NOMO-1 treated with DMSO at 0.1 percent for 48 hours (cell line): ENCODE measurements at regions not wholly inside any gene's neighbourhood (a gene's known extent, or its start where the extent isn't known, plus 50 kb on each side); places are given as distances from the start of the nearest gene placed in this dataset.

ENCODE experiments used
- DNase-seq: peaks from one replicate; lab custom pipeline; 2025; ENCODE audit not compliant: unreplicated experiment; lab: John Stamatoyannopoulos, UW

DNA sequence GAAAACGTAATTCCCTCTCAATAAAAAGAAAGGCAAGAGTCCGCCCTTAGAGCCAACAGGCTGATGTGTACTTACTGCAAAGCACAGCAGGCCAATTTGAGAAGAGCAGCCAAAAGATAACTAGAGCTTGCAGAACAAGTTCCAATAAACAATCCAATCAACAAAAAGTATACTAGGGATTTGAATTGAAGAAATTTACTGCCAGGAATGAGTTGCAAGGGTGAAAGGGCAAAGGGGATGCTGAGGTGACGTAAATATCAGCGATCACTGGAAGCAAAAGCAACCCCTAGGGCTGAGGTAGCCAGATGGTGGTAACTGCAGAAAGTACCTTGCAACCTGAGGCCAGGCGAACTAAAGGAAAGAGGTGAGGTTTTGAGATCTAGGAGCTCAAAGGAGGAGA is 152.1 kb upstream of the TENM3 start:
- no peak for DNase-seq

DNA sequence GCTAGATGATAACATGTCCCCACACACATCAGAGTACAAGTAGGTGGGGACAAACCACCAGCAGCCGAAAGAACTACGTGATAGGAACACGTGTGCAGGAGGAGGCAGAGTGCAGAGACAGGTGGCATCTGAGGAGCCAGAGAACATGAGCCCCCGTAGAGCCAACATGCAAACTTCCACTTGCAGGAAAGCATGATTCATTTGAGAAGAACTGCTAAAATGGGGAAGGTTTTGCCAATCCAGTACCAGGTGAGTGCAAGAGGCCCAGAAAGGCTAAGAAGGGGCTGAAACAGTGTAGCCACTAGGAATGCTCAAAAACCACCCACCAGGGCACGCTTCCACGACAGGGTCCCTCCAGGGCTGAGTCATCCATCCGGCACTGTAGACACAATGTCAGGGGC is 149.8 kb upstream of the TENM3 start:
- DNase-seq: no peak

DNA sequence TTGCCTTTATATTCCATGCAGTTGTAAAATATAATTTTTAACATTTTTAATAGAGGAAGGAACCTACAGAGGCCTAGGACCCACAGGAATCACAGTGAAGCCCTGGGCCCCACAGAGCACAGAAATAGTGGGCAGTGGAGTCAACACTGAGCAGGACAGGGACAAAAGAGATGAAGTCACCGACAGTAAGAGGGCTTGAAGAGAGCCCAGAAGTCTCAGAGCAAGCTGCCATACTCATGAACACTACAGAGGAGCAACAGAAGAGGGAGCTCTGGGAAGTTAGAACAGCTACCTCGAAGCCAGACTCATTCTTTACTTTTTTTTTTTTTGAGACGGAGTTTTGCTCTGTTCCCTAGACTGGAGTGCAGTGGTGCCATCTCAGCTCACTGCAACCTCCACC is 149.3 kb upstream of the TENM3 start:
- no peak for DNase-seq

DNA sequence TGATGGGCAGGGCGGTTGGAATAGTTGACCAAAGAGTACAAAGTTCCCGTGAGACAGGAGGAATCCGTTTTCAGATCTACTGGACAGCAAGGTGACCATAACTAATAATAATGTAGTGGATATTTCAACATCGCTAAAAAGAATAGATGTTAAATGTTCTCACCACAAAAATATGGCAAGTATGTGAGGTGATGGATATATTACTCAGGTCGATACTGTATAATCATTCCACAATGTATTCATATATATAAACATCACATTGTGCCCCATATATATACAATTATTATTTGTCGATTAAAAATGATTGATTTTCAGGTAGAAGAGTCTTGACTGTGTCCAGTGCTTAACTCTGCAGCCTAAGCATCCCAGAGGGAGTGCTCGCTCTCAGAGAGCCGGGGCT is 141.6 kb upstream of the TENM3 start:
- DNase-seq: no peak

DNA sequence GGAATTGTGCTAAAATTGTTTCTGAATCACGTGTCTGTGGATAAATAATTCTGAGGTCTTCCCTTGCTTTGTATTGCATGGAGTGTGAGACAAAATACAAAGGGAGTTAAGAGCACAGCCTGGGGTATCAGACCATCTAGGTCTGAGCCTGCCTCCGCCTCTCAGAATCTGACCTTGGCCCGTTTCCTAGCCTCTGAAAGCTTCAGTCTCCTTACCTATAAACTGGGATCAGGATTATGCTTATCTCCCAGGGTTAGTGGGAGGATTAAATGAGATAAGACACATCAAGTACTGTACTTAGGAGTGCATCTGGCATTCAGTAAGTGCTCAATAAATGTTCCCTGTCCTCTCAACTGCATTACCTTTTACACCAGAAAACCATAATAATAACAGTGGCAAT is 140.6 kb upstream of the TENM3 start:
- DNase-seq: no peak

DNA sequence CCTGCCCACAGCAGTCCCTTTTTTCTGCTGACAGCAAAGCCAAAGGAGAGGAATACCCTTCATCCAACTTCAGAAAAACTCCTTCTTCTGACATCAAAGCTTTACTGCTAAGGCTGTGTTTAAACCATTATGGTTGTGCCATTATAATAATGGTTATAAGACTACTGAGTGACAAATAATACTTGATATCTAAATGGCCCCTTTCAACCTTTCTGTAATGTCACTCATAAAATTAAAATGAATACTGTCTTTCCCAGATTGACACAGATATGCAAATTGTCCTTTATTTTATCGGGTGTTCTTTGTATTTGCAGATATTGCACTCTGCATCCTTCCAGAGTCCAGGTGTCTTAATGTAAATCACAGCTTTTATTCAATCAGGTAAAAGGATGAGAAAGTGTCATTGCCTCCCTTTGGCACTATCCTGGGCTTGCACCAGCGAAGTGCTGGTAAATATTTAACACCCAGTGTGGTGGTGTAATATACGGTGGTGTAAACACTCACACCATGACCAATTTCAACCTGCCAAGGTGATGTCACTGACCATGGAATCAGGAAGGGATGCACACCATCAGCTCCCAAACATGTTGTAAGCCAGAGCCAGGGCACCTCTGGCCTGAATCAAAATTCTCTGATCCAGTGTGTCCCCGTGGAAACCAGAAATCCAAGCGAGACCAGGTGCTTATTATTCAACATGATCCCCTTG is 139.4 kb upstream of the TENM3 start:
- DNase-seq: no peak

DNA sequence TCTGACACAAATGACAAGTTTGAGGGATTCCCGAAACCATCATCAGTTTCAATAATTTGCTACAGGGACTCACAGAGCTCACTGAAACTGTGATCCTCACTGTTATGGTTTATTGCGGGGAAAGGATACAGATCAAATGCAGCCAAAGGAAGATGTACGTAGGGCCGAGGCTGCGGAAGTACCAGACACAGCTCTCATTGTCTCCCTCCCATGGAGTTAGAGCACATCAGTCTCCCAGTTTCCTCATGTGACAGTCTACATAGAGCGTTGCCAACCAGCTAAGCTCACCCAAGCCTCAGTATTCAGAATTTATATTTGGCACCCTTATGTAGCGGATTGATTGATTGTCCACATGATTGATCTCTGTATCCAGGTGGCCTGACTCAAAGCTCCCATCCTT is 137.8 kb upstream of the TENM3 start:
- no peak for DNase-seq

DNA sequence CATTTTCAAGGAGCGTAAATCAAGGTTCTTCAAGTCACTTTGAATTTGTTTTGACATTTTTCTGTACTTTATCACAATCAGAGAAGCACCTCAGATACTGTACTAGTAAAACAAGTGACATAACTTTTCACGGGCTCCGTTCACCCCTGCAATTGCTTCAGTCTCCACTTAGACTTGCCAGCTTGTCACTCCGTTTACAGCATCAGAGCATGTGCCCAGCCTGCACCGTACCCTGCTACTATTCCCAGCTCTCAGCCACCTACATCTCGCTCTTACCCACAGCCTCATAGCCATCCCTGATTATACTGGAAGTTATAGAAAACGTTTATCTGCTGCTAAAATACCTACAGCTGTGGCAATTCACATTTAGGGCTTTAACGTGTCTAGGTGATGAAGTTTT is 135.3 kb upstream of the TENM3 start:
- DNase-seq: no peak

DNA sequence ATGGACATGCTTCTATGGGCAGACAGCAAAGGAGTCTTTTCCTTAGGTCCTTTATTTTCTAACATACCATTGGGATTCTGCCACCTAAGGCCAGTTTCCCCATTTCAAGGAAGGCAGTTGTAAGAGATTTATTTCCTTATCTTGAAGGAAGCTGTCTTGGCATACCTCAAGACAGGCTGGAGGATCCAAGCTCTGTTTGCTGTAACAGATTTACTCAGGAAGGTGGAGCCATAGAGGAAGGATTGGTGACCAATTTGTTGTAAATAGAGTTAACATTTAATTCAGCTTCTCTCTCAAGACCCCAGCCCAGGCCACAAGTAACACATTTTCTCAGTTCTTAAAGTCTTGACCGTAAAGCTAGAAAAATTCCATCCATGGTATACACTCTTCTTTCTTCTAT is 131.6 kb upstream of the TENM3 start:
- no peak for DNase-seq

DNA sequence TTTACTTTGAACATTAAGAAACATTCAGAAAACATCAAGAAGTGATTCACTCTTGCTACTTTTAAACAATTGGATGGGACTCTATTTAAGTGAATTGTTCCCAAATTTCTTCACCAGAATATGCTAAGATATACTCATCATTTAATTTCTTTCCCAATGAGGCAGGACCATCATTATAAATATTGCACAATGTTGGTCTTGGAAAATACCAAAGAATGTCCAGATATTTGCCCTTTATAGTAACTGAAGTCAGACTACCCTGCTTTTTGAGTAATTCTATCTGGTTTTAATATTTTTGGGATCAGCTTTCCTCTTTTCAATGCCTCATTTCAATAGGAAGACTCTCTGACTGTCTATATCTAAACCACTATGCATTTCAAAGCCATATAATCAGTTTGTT is 129.4 kb upstream of the TENM3 start:
- no peak for DNase-seq

DNA sequence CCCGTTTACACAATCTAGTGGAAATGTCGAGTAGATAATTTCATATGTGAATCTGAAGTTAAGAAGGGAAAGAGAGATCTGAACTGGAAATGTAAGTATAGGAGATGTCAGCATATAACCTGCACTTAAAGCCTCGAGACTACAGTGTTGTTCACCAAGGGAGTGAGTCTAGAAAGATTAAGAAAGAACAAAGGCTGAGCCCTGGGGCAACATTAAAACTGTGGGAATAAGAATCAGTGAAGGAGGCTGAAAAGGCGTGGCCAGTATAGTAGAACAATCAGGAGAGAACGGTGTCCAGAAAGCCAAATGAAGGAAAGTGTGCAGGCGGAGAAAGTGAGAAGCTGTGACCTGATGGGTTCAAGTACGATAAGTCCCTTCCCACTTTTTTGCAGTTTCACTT is 118.8 kb upstream of the TENM3 start:
- DNase-seq: no peak

DNA sequence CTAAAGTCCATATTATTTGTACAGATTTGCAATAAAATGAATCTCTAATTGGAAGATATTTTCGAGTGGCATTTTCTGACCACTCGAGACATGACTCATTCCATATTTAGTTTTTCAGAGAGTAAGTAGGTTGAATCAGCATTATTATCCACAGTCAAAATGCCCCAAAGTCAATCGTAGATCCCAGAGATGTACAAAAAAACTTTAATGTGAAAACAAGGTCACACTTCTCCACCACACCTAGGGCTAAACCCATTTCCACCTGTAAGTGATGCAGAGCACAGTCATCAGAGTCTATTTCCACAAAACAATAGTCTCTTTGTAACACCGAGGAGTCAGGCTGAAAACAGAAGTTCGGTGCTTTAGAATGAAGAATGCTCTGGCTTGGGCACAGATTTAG is 117.1 kb upstream of the TENM3 start:
- DNase-seq: no peak

DNA sequence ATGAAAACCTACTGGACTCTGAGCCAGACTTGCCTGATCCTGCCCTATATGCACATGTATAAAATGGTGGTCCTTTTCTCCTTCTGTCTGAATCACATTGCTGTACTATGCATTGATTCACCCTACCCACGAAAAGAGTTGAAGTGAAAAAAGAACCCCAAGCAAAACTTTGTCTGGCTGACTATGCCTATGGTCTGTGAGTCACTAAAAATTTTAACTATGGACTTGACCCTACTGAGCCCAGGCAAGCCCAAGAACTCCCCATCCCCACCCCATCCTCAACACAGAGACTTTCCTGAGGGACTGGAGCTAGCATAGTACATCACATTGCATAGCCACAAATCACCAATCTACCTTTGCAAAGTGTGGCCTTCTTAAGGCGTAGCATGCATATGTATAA is 116.6 kb upstream of the TENM3 start:
- no peak for DNase-seq

DNA sequence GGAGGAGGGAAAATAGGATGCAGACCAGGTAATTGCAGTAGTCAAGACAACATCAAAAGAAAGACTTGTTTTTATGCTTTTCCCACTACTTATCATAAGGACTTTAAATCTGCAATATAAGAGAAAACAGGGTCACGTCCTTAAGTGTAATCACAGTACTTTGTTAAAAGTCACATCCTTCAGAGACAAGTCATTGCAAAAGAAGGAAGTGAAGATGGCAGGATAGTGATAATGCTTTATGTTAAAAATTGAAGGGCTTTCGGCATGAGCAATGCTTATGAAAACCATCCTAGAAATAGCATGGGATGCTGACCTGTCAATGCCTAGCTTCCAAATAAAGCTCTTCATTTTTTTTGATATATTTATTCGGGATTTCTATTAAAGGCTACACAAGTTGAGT is 110.2 kb upstream of the TENM3 start:
- DNase-seq: no peak

DNA sequence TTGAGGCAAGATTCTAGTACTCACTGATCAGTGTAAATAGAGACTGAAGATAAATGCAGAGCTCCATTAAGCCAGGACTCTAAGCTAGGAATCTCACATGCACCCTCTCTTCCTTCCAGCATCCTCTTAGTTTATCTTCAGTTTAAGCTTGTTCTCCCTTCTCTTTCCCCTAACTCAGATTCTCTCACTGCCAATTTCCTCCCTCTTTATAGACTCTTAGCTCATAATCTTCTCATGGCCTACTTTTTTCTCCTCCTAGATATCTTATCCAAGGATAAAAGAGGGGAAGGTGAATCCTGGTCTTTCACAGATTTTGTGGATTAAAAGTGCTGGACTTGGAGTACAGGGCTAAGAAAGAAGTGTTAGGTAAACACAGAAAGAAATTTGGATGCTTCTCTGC is 108.9 kb upstream of the TENM3 start:
- DNase-seq: no peak

DNA sequence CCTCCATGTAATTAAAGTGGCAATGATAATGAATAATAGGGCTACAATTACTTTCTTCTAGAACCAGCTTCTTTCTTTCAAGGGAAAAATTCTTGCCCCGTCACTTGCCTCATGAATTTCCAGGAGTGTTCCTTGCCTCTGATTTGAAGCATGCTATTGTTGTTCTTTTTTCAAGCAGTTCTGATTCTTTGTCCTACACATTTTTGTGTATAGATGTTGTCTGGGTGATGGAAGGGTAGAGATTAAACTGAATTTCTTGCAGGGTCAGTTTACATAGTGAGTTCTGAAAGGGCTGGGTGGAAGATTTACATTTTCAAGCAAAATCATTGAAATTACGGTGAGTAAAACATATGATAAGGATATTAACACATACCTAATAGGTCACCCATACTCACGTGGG is 107.0 kb upstream of the TENM3 start:
- DNase-seq: no peak

DNA sequence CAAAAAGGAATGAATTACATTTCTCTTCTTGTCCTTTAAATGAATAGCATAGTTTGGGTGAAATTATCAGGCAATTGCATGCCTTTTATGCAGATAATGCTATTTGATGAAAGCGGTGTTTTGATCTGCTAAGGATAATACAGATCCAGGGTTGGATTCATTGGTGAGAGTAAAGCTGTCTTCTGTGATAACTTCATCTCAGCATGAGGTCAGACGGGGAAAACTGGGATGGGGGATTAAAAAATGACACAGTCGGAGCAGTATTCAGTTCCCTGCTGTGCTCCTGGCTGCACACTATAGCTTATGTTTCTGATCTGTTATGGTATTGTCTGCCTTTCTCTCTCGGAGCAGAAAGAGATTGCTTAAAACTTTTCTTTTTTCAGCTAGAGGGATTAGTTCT is 105.9 kb upstream of the TENM3 start:
- no peak for DNase-seq

DNA sequence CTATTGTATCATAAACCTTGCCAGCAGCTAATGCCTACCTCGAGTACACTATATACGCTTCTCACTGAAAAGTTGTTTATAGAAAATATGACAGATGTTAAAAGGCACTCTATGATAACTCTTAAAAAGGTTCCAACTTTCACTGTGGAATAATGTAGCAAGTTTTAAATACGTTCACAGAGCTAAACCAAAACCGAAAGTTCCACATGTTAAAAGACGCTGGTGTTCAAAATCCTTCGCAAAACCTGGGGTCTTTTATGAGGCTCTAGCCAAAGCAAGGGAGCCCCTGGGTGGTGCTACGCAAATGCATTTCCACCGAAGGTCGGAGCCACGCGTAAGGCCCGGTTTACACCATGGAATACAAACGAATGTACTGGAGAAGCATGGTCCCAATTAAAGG is 103.7 kb upstream of the TENM3 start:
- no peak for DNase-seq

DNA sequence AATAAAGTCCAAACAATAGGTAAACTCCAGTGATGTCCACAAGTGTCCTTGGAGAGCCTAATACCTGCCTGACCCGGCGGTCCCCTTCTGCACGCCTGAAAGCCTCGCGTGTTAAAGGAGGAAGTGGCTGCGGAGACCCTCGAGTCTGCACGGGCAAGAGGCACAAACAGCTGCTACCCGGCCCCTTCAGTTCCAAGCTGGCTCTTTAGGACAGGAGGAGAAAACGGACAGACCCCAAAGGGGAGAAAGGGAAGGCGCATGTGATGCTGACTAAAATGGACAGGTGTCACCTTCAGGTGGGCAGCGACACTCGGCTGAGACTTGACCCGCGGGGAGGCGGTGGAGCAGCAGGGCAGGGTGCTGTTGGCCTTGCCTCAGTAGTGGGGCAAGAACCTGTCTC is 102.7 kb upstream of the TENM3 start:
- no peak for DNase-seq

DNA sequence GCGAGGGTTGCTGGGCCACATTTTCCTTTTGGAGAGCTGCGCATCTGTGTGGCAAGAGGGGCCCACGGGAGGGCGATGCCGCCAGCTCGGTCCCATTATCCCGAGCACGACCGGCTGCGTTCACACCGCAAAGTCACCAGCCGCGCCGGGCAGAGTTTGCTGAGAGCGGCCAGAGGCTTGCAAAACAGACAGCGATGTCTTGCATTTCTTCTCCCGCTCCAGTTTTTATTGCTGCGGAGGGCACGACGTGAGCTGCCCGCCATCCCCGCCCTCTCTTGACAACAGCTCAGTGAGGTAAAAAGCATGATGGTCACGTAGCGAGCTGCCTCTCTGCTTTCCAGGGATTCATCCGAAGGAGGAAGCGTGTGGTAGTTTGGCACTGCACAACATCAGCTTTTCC is 102.1 kb upstream of the TENM3 start:
- DNase-seq: no peak

DNA sequence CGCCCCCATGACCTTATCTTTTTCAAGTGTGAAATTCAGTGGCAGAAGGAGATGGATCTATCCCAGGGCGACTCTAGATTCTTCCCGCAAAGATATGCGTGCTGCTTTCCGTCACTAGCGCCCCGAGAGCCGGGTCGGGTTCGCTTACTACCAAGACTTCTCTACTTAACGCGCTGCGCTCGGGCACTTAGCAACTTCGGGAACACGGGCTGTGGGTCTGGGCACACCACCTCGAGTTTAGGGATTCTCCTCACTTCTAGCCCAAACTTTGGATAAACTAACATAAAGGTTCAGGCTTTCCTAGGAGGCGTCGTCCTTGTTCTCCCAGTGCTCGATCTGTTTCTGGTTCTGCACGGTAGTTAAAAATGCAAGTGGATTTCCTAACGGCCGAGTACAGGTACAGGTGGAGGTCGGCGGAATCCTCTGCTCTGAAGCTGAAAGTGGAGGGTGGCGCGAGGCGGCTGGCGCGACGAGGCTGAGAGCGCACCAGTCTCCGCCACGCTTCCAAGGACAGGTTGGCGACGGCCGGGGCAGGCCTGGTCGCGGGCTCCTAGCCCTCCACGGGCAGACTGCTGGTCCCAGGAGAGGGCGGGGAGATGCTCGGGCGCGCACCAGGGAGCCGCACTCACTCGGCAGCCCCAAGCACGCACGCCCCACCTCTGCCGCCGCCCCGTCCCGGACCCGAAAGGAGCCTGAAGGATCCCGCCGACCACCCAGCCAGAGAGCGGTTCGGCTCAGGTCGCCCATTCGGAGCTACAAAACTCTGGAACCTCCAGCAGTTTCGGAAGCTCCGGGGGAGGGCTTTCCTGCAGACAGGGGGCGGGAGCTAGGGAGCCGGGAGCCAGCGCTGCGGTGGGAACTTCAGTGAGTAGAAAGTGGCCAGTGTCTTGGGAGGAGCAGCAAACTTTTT is 100.8 kb upstream of the TENM3 start:
- DNase-seq: no peak

DNA sequence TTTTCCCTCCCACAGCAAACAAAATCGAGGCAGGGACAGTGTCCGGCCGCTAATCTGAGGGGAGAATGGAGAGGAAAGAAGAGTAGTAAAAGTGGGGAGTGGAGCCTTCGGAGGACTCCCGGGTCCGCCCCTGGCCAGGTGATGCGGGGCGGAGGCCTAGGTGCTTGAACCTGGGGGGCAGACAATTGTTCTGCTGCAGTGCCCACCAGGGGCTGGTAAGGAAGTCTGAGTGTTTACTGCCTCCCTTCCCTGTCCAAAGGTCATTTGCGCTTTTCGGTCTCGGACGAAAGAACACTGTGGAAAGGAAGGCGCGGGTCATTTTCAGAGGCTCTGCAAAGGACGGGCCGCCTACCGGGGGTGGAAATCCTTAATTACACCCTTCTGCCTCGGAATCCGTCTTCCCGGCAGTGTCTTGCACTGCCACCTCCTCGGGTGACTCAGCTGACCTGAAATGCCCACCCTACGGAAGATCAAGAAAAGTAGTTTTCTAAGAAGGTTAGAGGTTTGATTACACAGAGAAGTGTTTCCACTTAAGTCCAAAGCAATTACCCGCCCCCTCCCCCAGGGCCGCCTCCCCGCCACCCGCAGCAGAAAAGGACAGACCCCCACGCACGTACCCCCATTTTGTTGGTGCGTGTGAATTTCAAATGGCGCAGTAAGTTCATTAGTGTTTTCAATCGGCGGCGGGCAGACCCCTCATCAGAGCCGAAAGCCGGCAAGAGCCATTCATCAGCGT is 99.9 kb upstream of the TENM3 start:
- no peak for DNase-seq
